Lung (tissue), 11 donors: ENCODE measurements at regions not wholly inside any gene's neighbourhood (a gene's known extent, or its start where the extent isn't known, plus 50 kb on each side); places are given as distances from the start of the nearest gene placed in this dataset.

Source experiments
- ATAC-seq: fragments of 200-7000 bp; cut with Tn5 transposase; one replicate; pipeline ENCODE4 v1.9.1; 2020; ENCODE audit warnings: moderate number of reproducible peaks; ENCODE audit not compliant: insufficient read depth, low FRiP score
- DNase-seq, 3 donors: peaks; one replicate each; pipeline ENCODE4 v3.0.0-alpha.2; 2013 to 2017
- H3K27ac ChIP-seq, 2 donors: one replicate each; pipeline ENCODE4 v1.5.1; 2013; ENCODE audit warnings: mild to moderate bottlenecking in 2 of 2, moderate library complexity in 2 of 2, control low read depth in 1 of 2, inconsistent platforms in 1 of 2, low read depth in 1 of 2, low read length in 1 of 2
- H3K27me3 ChIP-seq, 3 donors: one replicate each; pipeline ENCODE4 v1.5.1; 2013; ENCODE audit warnings: low read length in 2 of 3; ENCODE audit not compliant: control insufficient read depth in 3 of 3, insufficient read depth in 3 of 3
- H3K36me3 ChIP-seq, 4 donors: one replicate each; pipeline ENCODE4 v1.5.1; 2013; ENCODE audit warnings: low read length in 4 of 4, mild to moderate bottlenecking in 1 of 4, moderate library complexity in 1 of 4; ENCODE audit not compliant: control insufficient read depth in 4 of 4, insufficient read depth in 4 of 4
- H3K4me1 ChIP-seq, 5 donors: one replicate each; pipeline ENCODE4 v1.5.1; 2013; ENCODE audit warnings: low read length in 5 of 5, mild to moderate bottlenecking in 2 of 5, moderate library complexity in 1 of 5; ENCODE audit not compliant: control insufficient read depth in 5 of 5, insufficient read depth in 5 of 5
- H3K4me3 ChIP-seq: one replicate; pipeline ENCODE4 v1.5.1; 2013; ENCODE audit warnings: mild to moderate bottlenecking, control low read depth, moderate library complexity
- H3K9ac ChIP-seq, 2 donors: one replicate each; pipeline ENCODE4 v1.5.1; 2013; ENCODE audit warnings: low read length in 2 of 2, control low read depth in 1 of 2; ENCODE audit not compliant: insufficient read depth in 1 of 2
- H3K9me3 ChIP-seq, 4 donors: one replicate each; pipeline ENCODE4 v1.5.1; 2013; ENCODE audit warnings: low read length in 3 of 4, mild to moderate bottlenecking in 1 of 4, moderate library complexity in 1 of 4; ENCODE audit not compliant: control insufficient read depth in 4 of 4, insufficient read depth in 3 of 4
- WGBS, 2 donors: extraction: QIAGEN DNeasy Blood & Tissue Kit; methylation state at CpG; one replicate each; pipeline ENCODE4 v1.1.7; 2013; 5-methylcytosine and 5-hydroxymethylcytosine counted together
- TF ChIP-seq, protein P1 (sequence below): IDR thresholded peaks from 2 replicates; pipeline ENCODE4 v1.5.1; 2012; ENCODE audit warnings: mild to moderate bottlenecking; ENCODE audit errors: control extremely low read depth, extremely low read depth
- donor health status: control.
- donor health status: control.
- donor health status: Bipolar disorder and iron deficiency.
- donor health status: healthy.
- donor health status: DM: yes; HTN: yes; CAD: no.

DNA sequence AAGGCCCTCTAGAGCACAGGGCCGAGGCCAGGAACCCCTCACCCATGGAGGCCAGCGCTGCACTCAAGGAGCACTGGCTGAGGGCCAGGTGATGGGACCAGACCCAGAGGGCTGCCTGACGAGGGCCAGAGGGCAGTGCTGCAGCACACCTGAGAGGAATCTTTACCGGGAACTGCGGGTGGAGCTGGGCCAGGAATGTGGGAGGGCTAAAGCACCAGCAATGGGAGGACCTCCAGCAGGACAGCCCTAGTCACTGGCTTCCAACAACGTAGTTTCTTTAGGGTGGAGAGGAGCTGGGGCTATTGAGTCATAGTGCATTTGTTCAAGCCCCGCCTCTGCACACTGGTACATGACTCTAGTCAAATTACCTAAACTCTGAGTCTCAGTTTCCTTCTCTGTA, 143.4 kb downstream of the TMEM17 start:
- no peak overlapping the region for H3K9ac ChIP-seq
- no peak overlapping the region for H3K27ac ChIP-seq
- H3K4me1 ChIP-seq: no peaks in the 10 kb centered on the region
- H3K36me3 ChIP-seq: peaks cover 0 to 2% (median 0%) of the 10 kb centered on the region in 4 donors
- no peaks in the 10 kb centered on the region for H3K27me3 ChIP-seq
- peaks cover 0 to 5% (median 1%) of the 10 kb centered on the region in 4 donors for H3K9me3 ChIP-seq
- no peak overlapping the region for H3K4me3 ChIP-seq
- ATAC-seq: peak; percentile 11
- 74 to 86% methylated on average over 7 of the region's 7 CpGs for WGBS, 2 donors
- TF ChIP-seq, protein P1, sequence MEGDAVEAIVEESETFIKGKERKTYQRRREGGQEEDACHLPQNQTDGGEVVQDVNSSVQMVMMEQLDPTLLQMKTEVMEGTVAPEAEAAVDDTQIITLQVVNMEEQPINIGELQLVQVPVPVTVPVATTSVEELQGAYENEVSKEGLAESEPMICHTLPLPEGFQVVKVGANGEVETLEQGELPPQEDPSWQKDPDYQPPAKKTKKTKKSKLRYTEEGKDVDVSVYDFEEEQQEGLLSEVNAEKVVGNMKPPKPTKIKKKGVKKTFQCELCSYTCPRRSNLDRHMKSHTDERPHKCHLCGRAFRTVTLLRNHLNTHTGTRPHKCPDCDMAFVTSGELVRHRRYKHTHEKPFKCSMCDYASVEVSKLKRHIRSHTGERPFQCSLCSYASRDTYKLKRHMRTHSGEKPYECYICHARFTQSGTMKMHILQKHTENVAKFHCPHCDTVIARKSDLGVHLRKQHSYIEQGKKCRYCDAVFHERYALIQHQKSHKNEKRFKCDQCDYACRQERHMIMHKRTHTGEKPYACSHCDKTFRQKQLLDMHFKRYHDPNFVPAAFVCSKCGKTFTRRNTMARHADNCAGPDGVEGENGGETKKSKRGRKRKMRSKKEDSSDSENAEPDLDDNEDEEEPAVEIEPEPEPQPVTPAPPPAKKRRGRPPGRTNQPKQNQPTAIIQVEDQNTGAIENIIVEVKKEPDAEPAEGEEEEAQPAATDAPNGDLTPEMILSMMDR: no peak
- no peak for DNase-seq

DNA sequence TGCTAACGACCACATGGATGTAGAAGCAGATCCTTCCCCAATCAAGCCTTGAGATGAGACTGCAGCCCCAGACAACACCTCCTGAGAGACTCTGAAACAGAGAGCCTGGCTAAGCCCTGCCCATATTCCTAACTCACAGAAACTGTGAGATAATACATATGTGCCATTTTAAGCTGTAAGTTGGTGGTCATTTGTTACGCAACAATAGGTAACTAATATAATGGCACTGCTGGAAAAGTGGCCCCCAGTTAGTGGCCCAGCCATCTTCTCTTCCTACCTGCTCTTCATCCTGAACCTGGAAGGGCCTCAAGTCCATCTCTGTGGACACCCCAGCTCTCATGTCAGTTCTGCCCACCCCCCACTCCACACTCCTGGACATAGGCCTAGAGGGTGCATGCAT, 144.0 kb downstream of the TMEM17 start:
- TF ChIP-seq, protein P1: no peak
- no peak overlapping the region for H3K27ac ChIP-seq
- no peak overlapping the region for H3K4me3 ChIP-seq
- ATAC-seq (no peak), DNase-seq (no peak)
- H3K9me3 ChIP-seq: peaks cover 0 to 5% (median 1%) of the 10 kb centered on the region in 4 donors
- H3K4me1 ChIP-seq: no peaks in the 10 kb centered on the region
- H3K27me3 ChIP-seq: no peaks in the 10 kb centered on the region
- no peak overlapping the region for H3K9ac ChIP-seq
- peaks cover 0 to 2% (median 0%) of the 10 kb centered on the region in 4 donors for H3K36me3 ChIP-seq
- 98 to 100% methylated on average over 2 of the region's 2 CpGs for WGBS, 2 donors

DNA sequence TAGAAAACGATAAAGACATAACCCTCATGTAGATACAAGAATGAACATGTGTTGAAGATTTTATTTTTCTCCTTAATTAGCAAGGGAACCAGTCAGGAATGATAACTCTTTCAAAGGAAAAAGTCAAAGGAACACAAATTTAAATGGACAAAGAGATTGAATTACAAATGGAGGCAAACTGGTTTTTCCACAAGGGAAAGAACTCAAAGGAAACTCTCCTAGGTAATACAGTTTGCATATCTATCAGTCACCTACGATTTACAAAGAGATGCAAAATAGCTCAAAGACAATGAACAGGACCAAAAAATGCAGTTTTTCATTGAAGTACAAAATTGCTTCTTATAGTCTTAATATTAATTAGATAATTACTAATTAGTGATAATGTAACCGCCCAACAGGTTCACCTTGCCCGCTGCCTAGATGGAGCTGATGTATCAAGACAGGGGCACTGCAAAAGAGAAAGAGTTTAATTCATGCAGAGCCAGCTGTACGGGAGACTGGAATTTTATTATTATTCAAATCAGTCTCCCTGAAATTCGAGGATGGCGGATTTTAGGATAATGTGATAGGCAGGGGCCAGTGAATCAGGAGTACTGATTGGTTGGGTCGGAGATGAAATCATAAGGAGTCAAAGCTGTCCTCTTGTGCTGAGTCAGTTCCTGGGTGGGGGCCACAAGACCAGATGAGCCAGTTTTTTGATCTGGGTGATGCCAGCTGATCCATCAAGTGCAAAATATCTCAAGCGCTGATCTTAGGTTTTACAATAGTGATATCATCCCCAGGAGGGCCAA, 151.0 kb downstream of the TMEM17 start:
- TF ChIP-seq, protein P1: no peak
- Histone ChIP-seq H3K9me3 (no peaks in the 10 kb centered on the region), H3K4me3 (no peak overlapping the region), H3K36me3 (no peaks in the 10 kb centered on the region), H3K4me1 (no peaks in the 10 kb centered on the region), H3K9ac (no peak overlapping the region), H3K27me3 (no peaks in the 10 kb centered on the region), H3K27ac (no peak overlapping the region)
- ATAC-seq (no peak), DNase-seq (peak in 1 of 3 donors; percentile 25)
- WGBS, 2 donors: 76 to 85% methylated on average over 9 of the region's 9 CpGs
